ENCODE measurements at regions not wholly inside any gene's neighbourhood (a gene's known extent, or its start where the extent isn't known, plus 50 kb on each side); places are given as distances from the start of the nearest gene placed in this dataset.

DNA sequence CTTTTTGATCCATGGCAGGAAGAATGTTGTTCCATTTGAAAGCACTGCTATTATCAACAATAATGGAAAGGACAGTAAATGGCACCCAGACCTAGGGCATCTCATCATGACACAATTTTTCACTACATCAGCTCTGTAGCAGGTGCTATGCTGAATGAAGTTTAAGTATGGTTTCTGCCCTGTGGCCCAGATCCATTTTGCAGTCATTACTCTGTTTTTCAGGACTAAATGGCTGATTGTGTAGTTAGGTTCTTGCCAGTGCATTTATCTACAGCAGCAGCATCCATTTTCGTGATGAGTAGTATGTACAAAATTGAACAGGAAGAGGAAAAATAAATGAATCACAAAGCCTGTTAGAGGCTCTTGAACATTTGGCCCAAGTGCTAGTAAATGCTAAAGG lies 270.5 kb upstream of the CD180 start:
- Histone ChIP-seq H3K79me2 (ENCODE audit: control insufficient read depth, insufficient read depth, low read length) (no peaks in the 10 kb centered on the region), H3K27me3 (ENCODE audit: control insufficient read depth in 2 of 2, insufficient read depth in 2 of 2, low read length in 2 of 2) (no peaks in the 10 kb centered on the region), H2AFZ (ENCODE audit: low read depth, low read length) (no peak overlapping the region), H3K9ac (replicated peaks; ENCODE audit: extremely low read depth, insufficient read depth, low read length) (no peak overlapping the region), H4K20me1 (replicated peaks; ENCODE audit: control insufficient read depth, extremely low read depth, insufficient read depth, low read length) (no peaks in the 10 kb centered on the region), H3K9me3 (replicated peaks; ENCODE audit: control insufficient read depth, insufficient read depth, low read length) (no peaks in the 10 kb centered on the region), H3K9me1 (replicated peaks; ENCODE audit: control insufficient read depth, extremely low read depth, insufficient read depth, low read length) (no peaks in the 10 kb centered on the region), H3K27ac (ENCODE audit: insufficient read depth, low read depth, low read length) (no peak overlapping the region), H3K4me3 (replicated peaks in 1 of 3; ENCODE audit: insufficient read depth in 1 of 3, low read depth in 1 of 3, low read length in 3 of 3) (no peak overlapping the region), H3K36me3 (ENCODE audit: control insufficient read depth in 2 of 2, extremely low read depth in 1 of 2, insufficient read depth in 2 of 2, low read length in 2 of 2) (no peaks in the 10 kb centered on the region), H3K4me2 (ENCODE audit: insufficient read depth, low read length) (no peak overlapping the region), H3K4me1 (ENCODE audit: control insufficient read depth, extremely low read depth, insufficient read depth, low read length) (no peaks in the 10 kb centered on the region)
- dilution Hi-C loops (cut with MboI; ENCODE audit: extremely low pct_ligation_motif_present, low sequenced_read_pairs) (no loop called here), intact Hi-C loops (cut with micrococcal nuclease) (no loop called here)
- ChIA-PET POLR2A (no interaction called here), CTCF (no interaction called here)
- DNase-seq (ENCODE audit: low read depth, low spot score) (no peak), FAIRE-seq (no peak)
- TF ChIP-seq, protein P1, sequence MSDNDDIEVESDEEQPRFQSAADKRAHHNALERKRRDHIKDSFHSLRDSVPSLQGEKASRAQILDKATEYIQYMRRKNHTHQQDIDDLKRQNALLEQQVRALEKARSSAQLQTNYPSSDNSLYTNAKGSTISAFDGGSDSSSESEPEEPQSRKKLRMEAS (IDR thresholded peaks at IDR 0.05; ENCODE audit: insufficient read depth, insufficient read length): no peak
- TF ChIP-seq, protein P2, sequence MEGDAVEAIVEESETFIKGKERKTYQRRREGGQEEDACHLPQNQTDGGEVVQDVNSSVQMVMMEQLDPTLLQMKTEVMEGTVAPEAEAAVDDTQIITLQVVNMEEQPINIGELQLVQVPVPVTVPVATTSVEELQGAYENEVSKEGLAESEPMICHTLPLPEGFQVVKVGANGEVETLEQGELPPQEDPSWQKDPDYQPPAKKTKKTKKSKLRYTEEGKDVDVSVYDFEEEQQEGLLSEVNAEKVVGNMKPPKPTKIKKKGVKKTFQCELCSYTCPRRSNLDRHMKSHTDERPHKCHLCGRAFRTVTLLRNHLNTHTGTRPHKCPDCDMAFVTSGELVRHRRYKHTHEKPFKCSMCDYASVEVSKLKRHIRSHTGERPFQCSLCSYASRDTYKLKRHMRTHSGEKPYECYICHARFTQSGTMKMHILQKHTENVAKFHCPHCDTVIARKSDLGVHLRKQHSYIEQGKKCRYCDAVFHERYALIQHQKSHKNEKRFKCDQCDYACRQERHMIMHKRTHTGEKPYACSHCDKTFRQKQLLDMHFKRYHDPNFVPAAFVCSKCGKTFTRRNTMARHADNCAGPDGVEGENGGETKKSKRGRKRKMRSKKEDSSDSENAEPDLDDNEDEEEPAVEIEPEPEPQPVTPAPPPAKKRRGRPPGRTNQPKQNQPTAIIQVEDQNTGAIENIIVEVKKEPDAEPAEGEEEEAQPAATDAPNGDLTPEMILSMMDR (IDR thresholded peaks at IDR 0.05; ENCODE audit: extremely low read depth in 1 of 2, insufficient read depth in 1 of 2, low read depth in 1 of 2, low read length in 2 of 2): no peak
- TF ChIP-seq GATA2 (IDR thresholded peaks at IDR 0.05; ENCODE audit: insufficient read depth, insufficient read length, low read depth, low read length): no peak
- no TSS peak for BruUV-seq (replicated peaks)

DNA sequence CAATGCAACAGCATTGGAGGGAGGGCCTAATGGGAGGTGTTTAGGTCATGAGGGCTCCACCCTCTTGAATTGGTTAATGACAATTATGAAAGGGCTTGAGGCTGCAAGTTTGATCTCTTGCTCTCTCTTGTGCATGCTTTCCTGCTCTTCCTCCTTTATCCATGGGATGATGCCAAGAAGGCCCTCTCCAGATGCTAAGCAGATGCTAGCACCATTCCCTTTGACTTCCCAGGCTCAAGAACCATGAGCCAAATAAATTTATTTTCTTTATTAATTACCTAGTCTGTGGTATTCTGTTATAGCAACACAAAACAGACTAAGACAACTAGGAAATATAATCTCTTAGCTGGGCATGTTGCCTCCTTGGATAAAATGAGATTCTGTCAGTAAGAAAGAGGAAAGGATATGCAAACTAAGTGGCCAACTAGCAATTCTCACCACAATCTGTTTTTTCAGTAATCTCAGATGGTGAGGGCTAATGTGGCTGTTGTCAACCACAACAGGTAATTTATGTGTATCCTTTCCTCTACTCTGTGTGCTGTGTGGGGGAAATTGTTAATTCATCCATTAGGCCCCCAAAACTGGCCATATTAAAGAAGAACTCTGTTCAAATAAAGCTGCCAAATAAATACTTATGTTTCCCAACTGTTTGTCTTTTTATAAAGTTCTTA lies 269.1 kb upstream of the CD180 start:
- no peaks in the 10 kb centered on the region for H3K27me3 ChIP-seq (ENCODE audit: control insufficient read depth in 2 of 2, insufficient read depth in 2 of 2, low read length in 2 of 2)
- intact Hi-C loops (cut with micrococcal nuclease): no loop called here
- no peak overlapping the region for H3K4me3 ChIP-seq (replicated peaks in 1 of 3; ENCODE audit: insufficient read depth in 1 of 3, low read depth in 1 of 3, low read length in 3 of 3)
- DNase-seq (ENCODE audit: low read depth, low spot score) (no peak), FAIRE-seq (no peak)
- H3K4me1 ChIP-seq (ENCODE audit: control insufficient read depth, extremely low read depth, insufficient read depth, low read length): no peaks in the 10 kb centered on the region
- BruUV-seq (replicated peaks): no TSS peak
- CTCF ChIA-PET: interaction anchor here (0.7 to 1.3 kb wide), 2 partner anchors 8 to 10 kb away, joined by 3 to 4 read pairs; no protein-coding TSS in a partner anchor
- POLR2A ChIA-PET: no interaction called here
- H4K20me1 ChIP-seq (replicated peaks; ENCODE audit: control insufficient read depth, extremely low read depth, insufficient read depth, low read length): no peaks in the 10 kb centered on the region
- no peaks in the 10 kb centered on the region for H3K9me3 ChIP-seq (replicated peaks; ENCODE audit: control insufficient read depth, insufficient read depth, low read length)
- no peak overlapping the region for H2AFZ ChIP-seq (ENCODE audit: low read depth, low read length)
- dilution Hi-C loops (cut with MboI; ENCODE audit: extremely low pct_ligation_motif_present, low sequenced_read_pairs): no loop called here
- no peak overlapping the region for H3K9ac ChIP-seq (replicated peaks; ENCODE audit: extremely low read depth, insufficient read depth, low read length)
- H3K27ac ChIP-seq (ENCODE audit: insufficient read depth, low read depth, low read length): no peak overlapping the region
- TF ChIP-seq MYC (IDR thresholded peaks at IDR 0.05; ENCODE audit: low read depth, low read length) (no peak), GATA2 (IDR thresholded peaks at IDR 0.05; ENCODE audit: insufficient read depth, insufficient read length, low read depth, low read length) (no peak), JUN (IDR thresholded peaks at IDR 0.05; ENCODE audit: borderline replicate concordance, insufficient read depth, insufficient read length, low read depth) (no peak), POLR2A (IDR thresholded peaks at IDR 0.05; ENCODE audit: low read depth, low read length) (no peak), EZH2 (IDR thresholded peaks at IDR 0.05; ENCODE audit: borderline replicate concordance, low read depth, low read length, severe bottlenecking) (no peak)
- TF ChIP-seq, protein P2 (IDR thresholded peaks at IDR 0.05; ENCODE audit: extremely low read depth in 1 of 2, insufficient read depth in 1 of 2, low read depth in 1 of 2, low read length in 2 of 2): no peak
- TF ChIP-seq, protein P1 (IDR thresholded peaks at IDR 0.05; ENCODE audit: insufficient read depth, insufficient read length): no peak
- no peaks in the 10 kb centered on the region for H3K9me1 ChIP-seq (replicated peaks; ENCODE audit: control insufficient read depth, extremely low read depth, insufficient read depth, low read length)
- H3K4me2 ChIP-seq (ENCODE audit: insufficient read depth, low read length): no peak overlapping the region
- H3K36me3 ChIP-seq (ENCODE audit: control insufficient read depth in 2 of 2, extremely low read depth in 1 of 2, insufficient read depth in 2 of 2, low read length in 2 of 2): no peaks in the 10 kb centered on the region
- no peaks in the 10 kb centered on the region for H3K79me2 ChIP-seq (ENCODE audit: control insufficient read depth, insufficient read depth, low read length)

Measured in endothelial cell of umbilical vein (primary cell).